ENCODE measurements at regions not wholly inside any gene's neighbourhood (a gene's known extent, or its start where the extent isn't known, plus 50 kb on each side); places are given as distances from the start of the nearest gene placed in this dataset.

DNA sequence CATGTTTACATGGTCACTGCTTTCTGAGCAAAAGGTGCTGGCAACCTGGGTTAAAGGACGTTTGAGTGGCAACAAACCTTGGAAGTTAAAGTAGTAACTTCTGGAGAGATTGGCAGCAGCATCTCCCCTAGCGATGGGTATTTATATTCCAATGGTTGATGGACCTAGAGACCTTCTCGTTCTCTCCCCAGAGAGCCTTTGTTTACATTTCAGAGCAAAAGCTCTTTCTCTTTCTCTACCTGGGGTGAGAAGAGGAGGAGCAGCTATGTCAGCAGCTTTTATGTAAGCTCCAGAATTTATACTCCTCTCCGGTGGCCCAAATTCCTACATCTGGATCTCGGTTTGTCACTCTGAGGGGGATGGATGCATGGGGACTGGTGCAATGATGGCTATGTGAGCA lies 213.7 kb upstream of the ARL4C start (continued):
- TF ChIP-seq, protein P1, sequence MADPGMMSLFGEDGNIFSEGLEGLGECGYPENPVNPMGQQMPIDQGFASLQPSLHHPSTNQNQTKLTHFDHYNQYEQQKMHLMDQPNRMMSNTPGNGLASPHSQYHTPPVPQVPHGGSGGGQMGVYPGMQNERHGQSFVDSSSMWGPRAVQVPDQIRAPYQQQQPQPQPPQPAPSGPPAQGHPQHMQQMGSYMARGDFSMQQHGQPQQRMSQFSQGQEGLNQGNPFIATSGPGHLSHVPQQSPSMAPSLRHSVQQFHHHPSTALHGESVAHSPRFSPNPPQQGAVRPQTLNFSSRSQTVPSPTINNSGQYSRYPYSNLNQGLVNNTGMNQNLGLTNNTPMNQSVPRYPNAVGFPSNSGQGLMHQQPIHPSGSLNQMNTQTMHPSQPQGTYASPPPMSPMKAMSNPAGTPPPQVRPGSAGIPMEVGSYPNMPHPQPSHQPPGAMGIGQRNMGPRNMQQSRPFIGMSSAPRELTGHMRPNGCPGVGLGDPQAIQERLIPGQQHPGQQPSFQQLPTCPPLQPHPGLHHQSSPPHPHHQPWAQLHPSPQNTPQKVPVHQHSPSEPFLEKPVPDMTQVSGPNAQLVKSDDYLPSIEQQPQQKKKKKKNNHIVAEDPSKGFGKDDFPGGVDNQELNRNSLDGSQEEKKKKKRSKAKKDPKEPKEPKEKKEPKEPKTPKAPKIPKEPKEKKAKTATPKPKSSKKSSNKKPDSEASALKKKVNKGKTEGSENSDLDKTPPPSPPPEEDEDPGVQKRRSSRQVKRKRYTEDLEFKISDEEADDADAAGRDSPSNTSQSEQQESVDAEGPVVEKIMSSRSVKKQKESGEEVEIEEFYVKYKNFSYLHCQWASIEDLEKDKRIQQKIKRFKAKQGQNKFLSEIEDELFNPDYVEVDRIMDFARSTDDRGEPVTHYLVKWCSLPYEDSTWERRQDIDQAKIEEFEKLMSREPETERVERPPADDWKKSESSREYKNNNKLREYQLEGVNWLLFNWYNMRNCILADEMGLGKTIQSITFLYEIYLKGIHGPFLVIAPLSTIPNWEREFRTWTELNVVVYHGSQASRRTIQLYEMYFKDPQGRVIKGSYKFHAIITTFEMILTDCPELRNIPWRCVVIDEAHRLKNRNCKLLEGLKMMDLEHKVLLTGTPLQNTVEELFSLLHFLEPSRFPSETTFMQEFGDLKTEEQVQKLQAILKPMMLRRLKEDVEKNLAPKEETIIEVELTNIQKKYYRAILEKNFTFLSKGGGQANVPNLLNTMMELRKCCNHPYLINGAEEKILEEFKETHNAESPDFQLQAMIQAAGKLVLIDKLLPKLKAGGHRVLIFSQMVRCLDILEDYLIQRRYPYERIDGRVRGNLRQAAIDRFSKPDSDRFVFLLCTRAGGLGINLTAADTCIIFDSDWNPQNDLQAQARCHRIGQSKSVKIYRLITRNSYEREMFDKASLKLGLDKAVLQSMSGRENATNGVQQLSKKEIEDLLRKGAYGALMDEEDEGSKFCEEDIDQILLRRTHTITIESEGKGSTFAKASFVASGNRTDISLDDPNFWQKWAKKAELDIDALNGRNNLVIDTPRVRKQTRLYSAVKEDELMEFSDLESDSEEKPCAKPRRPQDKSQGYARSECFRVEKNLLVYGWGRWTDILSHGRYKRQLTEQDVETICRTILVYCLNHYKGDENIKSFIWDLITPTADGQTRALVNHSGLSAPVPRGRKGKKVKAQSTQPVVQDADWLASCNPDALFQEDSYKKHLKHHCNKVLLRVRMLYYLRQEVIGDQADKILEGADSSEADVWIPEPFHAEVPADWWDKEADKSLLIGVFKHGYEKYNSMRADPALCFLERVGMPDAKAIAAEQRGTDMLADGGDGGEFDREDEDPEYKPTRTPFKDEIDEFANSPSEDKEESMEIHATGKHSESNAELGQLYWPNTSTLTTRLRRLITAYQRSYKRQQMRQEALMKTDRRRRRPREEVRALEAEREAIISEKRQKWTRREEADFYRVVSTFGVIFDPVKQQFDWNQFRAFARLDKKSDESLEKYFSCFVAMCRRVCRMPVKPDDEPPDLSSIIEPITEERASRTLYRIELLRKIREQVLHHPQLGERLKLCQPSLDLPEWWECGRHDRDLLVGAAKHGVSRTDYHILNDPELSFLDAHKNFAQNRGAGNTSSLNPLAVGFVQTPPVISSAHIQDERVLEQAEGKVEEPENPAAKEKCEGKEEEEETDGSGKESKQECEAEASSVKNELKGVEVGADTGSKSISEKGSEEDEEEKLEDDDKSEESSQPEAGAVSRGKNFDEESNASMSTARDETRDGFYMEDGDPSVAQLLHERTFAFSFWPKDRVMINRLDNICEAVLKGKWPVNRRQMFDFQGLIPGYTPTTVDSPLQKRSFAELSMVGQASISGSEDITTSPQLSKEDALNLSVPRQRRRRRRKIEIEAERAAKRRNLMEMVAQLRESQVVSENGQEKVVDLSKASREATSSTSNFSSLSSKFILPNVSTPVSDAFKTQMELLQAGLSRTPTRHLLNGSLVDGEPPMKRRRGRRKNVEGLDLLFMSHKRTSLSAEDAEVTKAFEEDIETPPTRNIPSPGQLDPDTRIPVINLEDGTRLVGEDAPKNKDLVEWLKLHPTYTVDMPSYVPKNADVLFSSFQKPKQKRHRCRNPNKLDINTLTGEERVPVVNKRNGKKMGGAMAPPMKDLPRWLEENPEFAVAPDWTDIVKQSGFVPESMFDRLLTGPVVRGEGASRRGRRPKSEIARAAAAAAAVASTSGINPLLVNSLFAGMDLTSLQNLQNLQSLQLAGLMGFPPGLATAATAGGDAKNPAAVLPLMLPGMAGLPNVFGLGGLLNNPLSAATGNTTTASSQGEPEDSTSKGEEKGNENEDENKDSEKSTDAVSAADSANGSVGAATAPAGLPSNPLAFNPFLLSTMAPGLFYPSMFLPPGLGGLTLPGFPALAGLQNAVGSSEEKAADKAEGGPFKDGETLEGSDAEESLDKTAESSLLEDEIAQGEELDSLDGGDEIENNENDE (IDR thresholded peaks at IDR 0.05; ENCODE audit: insufficient replicate concordance, low read length): no peak
